Cerebellar nuclear complex (tissue), 1 donor: ENCODE measurements at regions not wholly inside any gene's neighbourhood (a gene's known extent, or its start where the extent isn't known, plus 50 kb on each side); places are given as distances from the start of the nearest gene placed in this dataset.
"Not testable (repeated sequence)": the region's sequence is repeated elsewhere in the genome, so short reads cannot be mapped to it uniquely, and the experiment has no call there.

Experiments used
- DNase-seq, 2 experiments: peaks; one replicate each; lab custom pipeline; 2025; lab: John Stamatoyannopoulos, UW

DNA sequence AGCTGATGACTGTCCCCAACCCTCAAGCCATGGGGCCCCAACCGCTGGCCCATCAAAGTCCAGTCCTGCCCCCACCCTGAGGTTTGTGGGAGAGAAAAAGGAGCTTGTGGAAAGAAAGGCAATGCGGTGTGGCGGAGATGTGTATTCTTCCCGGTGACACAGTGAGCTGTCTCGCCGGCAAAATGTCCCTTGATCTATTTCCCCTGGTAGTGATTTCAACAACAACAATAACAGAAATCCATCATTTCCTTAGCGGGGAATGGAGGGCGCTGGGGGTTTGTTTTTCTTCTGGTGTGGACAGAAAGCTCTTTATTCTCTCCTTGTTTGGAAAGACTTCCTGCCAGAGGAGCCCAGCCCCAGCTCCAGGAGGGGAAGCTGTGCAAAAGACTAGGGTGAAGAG, 93.7 kb upstream of the LHX5 start:
- no peak for DNase-seq

DNA sequence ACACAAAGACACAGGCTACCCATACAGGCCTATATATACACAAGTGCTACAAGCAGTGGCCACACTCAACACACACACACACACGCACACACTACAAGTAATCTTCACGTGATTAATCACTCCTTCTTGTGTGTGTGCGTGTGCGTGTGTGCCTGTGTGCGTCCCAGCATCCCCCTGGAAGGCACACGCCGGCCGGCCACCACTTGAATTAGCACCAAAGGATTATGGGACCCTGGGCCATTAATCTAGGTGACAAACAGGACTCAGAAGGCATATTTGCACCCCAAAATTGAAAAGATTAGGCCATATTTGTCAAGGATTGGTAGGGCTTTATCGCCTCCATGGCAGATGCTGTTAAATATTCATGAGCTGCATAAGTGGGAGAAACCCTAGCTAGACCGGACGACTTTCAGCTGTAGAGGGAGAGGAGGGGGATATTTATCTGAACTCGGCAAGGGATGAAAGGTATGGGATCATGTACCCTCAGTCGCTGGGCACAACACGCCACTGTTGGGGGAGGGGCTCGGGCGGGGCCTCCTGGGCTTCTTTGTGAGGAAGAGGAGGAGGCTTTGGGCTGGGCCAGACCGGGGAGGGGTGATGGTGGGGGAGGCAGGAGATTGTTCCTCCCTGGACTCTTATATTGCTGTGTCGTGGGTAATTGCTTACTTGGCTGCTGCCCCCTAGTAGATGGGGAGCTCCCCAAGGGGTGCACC, 89.6 kb upstream of the LHX5 start:
- DNase-seq = no peak

GRCh38 chr12:113559466-113559865, 87.8 kb upstream of the LHX5 start:
- DNase-seq = no peak

- no peak for DNase-seq
Measured at GRCh38 chr12:113555226-113555625, 83.6 kb upstream of the LHX5 start.

DNA sequence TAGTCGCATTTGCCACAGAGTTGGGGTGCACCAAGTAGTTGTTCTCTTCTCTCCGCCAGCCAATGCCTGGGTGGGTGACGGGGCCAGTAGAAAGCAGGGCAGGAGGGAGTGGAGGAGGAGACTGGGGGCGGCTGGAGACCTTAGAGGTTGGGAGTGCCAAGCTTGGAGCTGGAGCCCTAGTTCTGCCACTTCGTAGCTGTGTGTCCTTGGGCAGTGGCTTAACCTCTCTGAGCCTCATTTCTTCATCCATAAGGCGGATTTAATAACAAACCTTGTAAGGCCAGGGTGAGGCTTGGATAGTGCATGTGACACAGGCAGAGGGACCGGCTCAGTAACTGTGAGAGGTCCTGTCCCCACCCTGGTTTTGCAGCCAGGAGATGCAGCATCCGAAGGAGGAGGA, 81.1 kb upstream of the LHX5 start:
- no peak for DNase-seq

GRCh38 chr12:113551563-113551962, 79.9 kb upstream of the LHX5 start:
- DNase-seq = no peak

- no peak for DNase-seq
Measured at GRCh38 chr12:113548467-113548866, 76.8 kb upstream of the LHX5 start.

DNA sequence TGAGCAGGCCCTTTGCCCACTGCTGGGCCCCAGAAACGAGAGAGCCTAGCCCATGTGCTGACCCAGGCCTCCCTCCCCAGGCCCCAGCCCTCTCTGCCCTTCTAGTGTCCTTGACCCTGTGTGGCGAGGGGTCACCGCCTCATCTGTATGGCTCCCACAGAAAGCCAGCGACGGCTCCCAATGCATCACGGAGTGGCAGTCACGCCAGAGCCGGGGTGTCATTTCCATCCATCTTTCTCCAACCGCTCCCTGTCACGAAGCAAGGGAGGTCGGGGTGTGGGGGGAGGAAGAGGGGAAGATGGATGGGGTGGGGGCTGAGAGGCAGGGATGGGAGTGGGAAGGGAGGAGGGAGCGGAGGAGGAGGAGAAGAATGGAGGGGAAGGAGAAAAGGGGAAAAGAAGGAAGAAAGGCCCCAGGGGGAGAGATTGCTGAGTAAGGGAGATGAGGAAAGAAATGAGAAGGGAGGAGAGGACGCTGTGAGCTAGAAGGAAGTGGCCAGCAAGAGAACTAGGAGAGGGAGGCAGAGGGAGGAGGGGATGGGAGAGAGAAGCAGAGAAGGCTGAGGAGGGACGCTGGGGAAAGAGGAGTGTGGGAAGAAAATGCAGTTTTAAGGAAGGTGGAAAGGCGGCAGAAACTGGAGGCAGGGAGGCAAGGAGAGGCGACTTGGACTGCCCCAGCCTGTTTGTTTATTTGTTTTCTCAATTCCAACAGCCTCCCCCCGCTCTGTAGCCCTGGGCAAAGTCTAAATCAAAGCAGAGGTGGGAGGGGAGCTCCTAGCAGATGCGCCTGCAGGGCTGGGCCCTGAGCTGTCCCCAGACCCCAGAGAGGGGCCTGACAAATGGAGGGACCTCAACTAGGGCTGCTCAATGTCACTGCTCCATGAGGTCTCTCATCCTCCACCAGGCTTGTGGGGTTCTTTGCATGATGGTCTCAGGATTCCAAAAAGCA, 75.5 kb upstream of the LHX5 start:
- DNase-seq = no peak

DNA sequence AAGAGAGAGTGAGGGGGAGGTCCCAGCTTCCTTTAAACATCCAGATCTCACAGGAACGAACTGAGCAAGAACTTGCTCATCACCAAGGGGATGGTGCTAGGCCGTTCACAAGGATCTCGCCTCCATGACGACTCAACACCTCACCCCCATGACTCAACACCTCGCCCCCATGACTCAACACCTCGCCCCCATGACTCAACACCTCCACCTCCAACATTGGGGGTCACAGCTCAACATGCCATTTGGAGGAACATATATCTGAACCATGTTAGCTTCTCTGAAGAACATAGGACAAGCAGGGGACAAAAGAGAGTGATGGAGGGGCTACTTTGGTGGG, 66.0 kb upstream of the LHX5 start:
- no peak for DNase-seq

GRCh38 chr12:113537046-113537750, 65.5 kb upstream of the LHX5 start:
- no peak for DNase-seq

DNA sequence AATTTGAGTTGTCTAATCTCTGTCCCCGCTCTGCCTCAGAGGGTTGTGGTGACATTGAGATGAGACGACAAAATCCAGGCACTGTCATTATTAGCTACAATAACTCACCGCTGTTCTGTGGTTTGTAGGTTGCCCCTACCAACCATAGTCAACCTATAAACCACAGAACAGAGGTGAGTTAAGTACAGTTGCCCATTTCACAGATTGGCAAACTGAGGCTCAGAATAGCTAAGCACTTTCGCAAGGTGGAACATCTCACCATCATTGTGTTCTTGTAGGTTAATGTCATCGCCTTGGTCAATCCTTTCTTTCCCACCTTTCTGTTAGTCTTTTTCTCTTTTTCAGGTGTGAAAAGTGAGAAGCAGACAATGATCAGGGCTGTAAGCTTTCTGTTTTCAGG, 63.4 kb upstream of the LHX5 start:
- no peak for DNase-seq

DNA sequence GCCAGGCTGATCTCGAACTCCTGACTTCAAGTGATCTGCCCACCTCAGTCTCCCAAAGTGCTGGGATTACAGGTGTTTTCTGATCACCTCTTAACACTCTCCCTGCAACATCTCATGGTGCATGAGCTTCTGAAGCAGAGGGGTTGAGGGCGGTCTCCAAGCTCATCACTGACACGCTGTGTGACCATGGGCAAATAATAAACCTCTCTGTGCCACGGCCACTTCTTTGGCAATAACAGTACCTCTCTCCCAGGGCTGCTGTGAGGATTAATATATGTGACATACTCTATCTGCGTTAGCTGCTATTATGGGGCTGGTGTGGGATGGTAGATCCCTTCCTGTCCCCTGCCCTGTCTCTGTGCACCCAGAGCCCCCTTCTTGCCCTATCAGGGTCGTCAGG, 62.9 kb upstream of the LHX5 start:
- no peak for DNase-seq

DNA sequence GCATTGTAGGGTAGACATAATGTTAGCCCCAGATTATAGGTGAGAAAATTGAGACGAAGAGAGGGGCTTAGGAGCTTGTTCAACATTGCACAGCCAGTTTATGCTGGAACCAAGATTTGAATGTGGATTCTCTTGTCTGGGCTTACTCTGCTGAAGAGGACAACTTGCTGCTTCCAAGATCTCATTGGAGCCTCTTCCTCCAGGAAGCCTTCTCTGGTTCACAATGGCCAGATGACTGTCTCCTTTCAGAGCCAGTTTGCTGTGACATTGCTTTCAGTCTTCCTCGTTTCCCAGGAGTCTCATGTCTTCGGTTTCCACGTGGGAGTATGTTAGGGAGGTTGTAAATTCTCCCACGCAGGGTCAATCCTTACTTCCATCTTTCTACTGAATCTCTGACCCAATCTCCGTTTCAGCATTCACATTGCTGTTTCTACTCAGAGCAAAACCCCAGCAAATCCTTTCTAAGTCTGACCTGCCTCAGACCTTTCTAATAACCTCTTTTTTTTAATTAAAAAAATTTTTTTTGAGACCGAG, 62.2 kb upstream of the LHX5 start:
- no peak for DNase-seq

DNA sequence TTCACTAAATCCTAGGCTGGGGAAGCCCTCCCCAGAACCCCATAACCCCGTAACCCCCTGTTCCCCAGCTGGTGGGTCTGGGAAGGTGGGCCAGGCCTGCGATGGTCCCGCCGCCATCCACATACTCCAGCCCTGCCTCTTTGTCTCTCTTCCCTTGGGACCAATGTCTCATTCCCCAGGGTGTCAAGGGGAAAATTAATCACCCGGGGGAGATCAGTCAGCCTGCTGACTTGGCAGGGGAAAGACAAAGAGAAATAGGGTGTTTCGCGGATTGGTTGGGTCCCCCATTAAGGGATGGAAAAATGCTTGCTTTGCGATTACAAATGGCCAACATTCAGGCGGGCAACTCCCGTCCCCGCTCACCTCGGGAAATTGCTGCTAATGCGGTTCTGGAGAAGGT, 60.6 kb upstream of the LHX5 start:
- no peak for DNase-seq

- not testable (repeated sequence) for DNase-seq
Measured at GRCh38 chr12:113531073-113531472, 59.4 kb upstream of the LHX5 start.

DNA sequence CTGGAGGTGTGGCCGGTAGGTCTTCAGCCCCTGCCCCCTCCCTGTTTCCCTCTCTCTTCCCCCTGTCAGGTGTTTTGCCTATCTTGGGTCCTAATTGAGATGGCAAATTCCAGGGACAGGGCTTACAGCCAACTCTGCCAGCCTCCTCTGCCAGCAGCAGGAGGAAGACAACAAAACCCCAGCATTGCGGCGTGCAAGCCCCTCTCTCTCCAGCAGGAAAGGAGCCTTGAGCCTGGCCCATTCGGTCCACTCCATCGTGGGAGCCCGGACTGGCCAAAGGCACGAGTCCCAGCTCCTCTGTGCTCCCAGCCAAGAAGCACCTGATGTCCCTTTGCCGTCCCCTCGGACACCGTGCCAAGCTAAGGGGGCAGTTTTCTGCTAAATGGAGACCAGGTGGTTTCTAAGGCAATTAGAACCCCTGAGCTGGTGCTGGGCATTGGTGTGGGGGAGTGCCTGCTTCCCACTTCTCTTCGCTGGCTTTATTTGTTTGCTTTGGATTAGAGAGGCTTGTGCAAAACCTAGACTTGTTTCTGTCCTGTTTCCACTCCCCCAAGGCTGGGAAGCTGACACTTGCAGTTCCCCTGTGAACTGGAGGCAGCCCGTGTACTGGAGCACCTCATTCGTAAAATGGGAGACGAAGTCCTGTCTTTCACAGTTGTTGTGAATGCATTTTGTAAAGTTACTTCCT, 57.1 kb upstream of the LHX5 start:
- DNase-seq = no peak

DNA sequence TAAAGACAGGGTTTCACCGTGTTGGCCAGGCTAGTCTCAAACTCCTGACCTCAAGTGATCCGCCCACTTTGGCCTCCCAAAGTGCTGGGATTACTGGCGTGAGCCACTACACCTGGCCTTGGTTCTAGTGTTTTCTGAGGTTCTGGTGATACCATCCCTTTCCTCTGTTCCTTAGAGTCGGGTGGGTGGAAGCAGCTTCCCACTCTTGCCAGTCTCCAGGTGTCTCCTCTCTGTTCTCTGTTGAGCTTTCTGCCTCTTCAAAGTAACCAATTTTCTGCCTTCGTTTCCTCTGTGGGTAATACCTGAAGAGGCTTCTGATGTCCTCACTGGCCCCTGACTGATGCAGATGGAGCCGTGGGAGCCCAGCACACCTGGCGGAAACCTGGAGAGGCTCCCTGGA, 53.4 kb upstream of the LHX5 start:
- no peak for DNase-seq

DNA sequence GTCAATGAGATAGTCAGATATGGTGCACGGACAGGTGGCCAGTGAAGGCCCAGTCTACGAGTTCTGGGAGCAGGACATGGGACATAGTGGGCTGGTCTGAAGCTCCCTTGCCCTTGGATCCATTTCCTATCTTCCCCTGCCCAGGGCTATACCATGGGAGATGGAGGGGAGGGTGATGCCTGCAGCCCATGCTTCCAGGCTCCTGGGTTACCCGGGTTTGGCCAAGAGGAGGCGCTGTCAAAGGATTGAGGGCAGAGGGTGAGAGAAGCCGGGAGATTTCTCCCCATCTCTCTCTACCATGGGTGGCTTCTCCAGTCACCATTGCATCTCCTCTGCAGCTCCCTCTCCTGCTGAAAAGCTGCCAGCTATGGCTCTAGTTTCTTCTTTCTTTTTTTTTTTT, 52.8 kb upstream of the LHX5 start:
- no peak for DNase-seq

DNA sequence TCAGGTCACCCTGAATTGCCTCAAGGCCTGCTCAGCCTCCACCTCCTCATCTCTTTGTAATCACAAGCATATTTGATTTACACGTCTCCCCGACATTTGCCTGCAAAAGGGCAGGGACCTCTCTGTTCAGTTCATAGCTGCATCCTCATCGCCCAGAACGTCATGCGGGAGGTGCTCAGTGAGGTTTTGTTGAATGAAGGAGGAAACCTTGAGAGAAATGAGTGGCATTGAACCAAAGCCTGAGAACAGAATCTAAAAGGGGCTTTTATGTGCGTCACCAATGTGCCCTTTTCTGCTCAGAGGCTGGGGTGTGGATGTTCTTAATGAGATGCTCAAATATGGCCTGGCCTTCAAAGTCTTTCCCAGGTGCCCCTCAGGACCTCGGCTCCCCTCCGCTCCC, 50.0 kb upstream of the LHX5 start:
- DNase-seq = no peak
